DOHH2 (cell line): ENCODE measurements at regions not wholly inside any gene's neighbourhood (a gene's known extent, or its start where the extent isn't known, plus 50 kb on each side); places are given as distances from the start of the nearest gene placed in this dataset.

ENCODE experiments used
- H3F3A ChIP-seq: fragments of 200-600 bp; sonication (generic), shearing (Covaris generic); 2 replicates; pipeline ENCODE4 v1.6.0; 2016; ENCODE audit warnings: antibody characterized with exemption, mild to moderate bottlenecking; ENCODE audit not compliant: control insufficient read depth, insufficient read depth
- H3K27ac ChIP-seq: fragments of 200-600 bp; sonication (generic); 2 replicates; pipeline ENCODE4 v1.5.1; 2014; ENCODE audit warnings: low read depth, mild to moderate bottlenecking, low read length, moderate library complexity
- H3K27me3 ChIP-seq: fragments of 200-600 bp; sonication (generic); 2 replicates; pipeline ENCODE4 v1.6.1; 2014; ENCODE audit warnings: mild to moderate bottlenecking, low read length, mixed read lengths; ENCODE audit not compliant: control insufficient read depth
- H3K36me3 ChIP-seq: fragments of 200-600 bp; sonication (generic); 2 replicates; pipeline ENCODE4 v1.6.1; 2014; ENCODE audit warnings: mild to moderate bottlenecking, low read length, moderate library complexity, mixed read lengths; ENCODE audit not compliant: control insufficient read depth
- H3K4me1 ChIP-seq: fragments of 200-600 bp; sonication (generic); 2 replicates; pipeline ENCODE4 v1.6.1; 2014; ENCODE audit warnings: mild to moderate bottlenecking, low read length, mixed read lengths; ENCODE audit not compliant: control insufficient read depth
- H3K4me2 ChIP-seq: fragments of 200-600 bp; sonication (generic); 2 replicates; pipeline ENCODE4 v1.6.0; 2014; ENCODE audit warnings: mild to moderate bottlenecking, low read length, moderate library complexity
- H3K4me3 ChIP-seq: fragments of 200-600 bp; sonication (generic); 2 replicates; pipeline ENCODE4 v1.5.1; 2014; ENCODE audit warnings: mild to moderate bottlenecking, low read length, mixed read lengths
- H3K79me2 ChIP-seq: fragments of 200-600 bp; sonication (generic); 2 replicates; pipeline ENCODE4 v1.6.1; 2014; ENCODE audit warnings: mild to moderate bottlenecking, low read length, mixed read lengths; ENCODE audit not compliant: control insufficient read depth
- H3K9me2 ChIP-seq: fragments of 200-600 bp; sonication (generic); replicated peaks from 2 replicates; pipeline ENCODE4 v1.6.1; 2014; ENCODE audit warnings: mild to moderate bottlenecking, low read length, mixed read lengths; ENCODE audit not compliant: control insufficient read depth
- H3K9me3 ChIP-seq: fragments of 200-600 bp; sonication (generic); 2 replicates; pipeline ENCODE4 v1.6.1; 2014; ENCODE audit warnings: antibody characterized with exemption, low read length, mixed read lengths; ENCODE audit not compliant: control insufficient read depth, insufficient read depth
- H4K20me1 ChIP-seq: fragments of 200-600 bp; sonication (generic); 2 replicates; pipeline ENCODE4 v1.6.0; 2014; ENCODE audit warnings: low read depth, mild to moderate bottlenecking, antibody characterized with exemption, low read length, moderate library complexity; ENCODE audit not compliant: control insufficient read depth, insufficient read depth
- EZH2phosphoT487 ChIP-seq: fragments of 200-600 bp; sonication (generic); IDR thresholded peaks from 2 replicates; pipeline ENCODE4 v1.6.1; 2017; ENCODE audit warnings: borderline replicate concordance, mild to moderate bottlenecking, antibody characterized with exemption, low read length, moderate library complexity, mixed read lengths
- TF ChIP-seq, protein P1 (sequence below): fragments of 200-600 bp; sonication (generic); IDR thresholded peaks from one replicate; pipeline ENCODE4 v1.5.1; 2014; ENCODE audit warnings: antibody characterized with exemption, mild to moderate bottlenecking, low read depth, low read length; ENCODE audit not compliant: poor library complexity, severe bottlenecking

DNA sequence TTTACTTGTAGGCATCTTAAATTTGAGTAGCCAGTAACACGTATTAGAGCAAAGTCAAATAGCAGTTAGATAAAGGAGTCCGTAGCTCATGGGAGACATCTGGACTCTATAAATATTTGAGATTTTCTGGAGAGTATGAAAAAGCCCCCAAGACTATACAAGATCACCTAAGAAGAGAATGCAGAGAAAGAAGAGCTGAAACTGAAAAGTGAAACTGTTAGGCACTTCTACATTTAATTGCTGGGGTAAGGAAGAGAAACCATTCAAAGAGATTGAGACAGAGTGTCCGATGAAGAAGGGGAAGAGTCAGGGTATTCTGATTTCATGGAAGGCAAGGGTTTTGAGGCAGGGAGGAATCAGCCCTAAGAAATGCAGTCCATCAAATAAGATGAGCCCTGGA, 2372.1 kb downstream of the MAT2B start:
- Histone ChIP-seq H3K4me2 (no peak overlapping the region), H3K4me1 (no peaks in the 10 kb centered on the region), H3K4me3 (no peak overlapping the region), H3K36me3 (no peaks in the 10 kb centered on the region), H4K20me1 (no peaks in the 10 kb centered on the region), H3K9me2 (no peaks in the 10 kb centered on the region), H3K27ac (no peak overlapping the region), H3F3A (no peaks in the 10 kb centered on the region), H3K9me3 (no peaks in the 10 kb centered on the region), H3K79me2 (no peaks in the 10 kb centered on the region), H3K27me3 (no peaks in the 10 kb centered on the region)
- TF ChIP-seq EZH2phosphoT487, result no peak
- TF ChIP-seq, protein P1, sequence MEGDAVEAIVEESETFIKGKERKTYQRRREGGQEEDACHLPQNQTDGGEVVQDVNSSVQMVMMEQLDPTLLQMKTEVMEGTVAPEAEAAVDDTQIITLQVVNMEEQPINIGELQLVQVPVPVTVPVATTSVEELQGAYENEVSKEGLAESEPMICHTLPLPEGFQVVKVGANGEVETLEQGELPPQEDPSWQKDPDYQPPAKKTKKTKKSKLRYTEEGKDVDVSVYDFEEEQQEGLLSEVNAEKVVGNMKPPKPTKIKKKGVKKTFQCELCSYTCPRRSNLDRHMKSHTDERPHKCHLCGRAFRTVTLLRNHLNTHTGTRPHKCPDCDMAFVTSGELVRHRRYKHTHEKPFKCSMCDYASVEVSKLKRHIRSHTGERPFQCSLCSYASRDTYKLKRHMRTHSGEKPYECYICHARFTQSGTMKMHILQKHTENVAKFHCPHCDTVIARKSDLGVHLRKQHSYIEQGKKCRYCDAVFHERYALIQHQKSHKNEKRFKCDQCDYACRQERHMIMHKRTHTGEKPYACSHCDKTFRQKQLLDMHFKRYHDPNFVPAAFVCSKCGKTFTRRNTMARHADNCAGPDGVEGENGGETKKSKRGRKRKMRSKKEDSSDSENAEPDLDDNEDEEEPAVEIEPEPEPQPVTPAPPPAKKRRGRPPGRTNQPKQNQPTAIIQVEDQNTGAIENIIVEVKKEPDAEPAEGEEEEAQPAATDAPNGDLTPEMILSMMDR, result no peak

DNA sequence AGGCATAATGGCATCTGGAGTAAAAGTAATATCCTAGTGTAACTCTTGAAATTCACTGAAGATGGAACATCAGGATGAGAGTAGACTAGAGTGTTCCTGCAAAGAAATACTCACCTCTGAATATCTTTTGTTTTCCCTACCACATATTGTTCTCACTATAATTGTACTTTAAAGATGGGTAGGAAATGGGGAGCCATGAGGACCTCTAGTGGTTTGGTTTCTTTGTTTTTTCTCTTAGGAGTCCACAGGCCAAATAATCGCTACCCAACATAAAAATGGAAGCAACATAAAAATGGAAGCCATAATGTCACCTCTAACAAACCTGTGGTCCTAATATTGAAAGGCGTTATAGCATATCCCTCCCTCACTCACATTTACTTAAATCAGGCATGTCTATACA, 2375.8 kb downstream of the MAT2B start:
- H3K4me3 ChIP-seq, result no peak overlapping the region
- H3K4me2 ChIP-seq, result no peak overlapping the region
- no peaks in the 10 kb centered on the region for H3K4me1 ChIP-seq
- H4K20me1 ChIP-seq, result no peaks in the 10 kb centered on the region
- no peaks in the 10 kb centered on the region for H3K36me3 ChIP-seq
- H3K9me2 ChIP-seq, result no peaks in the 10 kb centered on the region
- H3K27me3 ChIP-seq, result no peaks in the 10 kb centered on the region
- no peaks in the 10 kb centered on the region for H3K9me3 ChIP-seq
- no peak overlapping the region for H3K27ac ChIP-seq
- no peaks in the 10 kb centered on the region for H3K79me2 ChIP-seq
- no peaks in the 10 kb centered on the region for H3F3A ChIP-seq
- no peak for TF ChIP-seq EZH2phosphoT487
- TF ChIP-seq, protein P1, result no peak

DNA sequence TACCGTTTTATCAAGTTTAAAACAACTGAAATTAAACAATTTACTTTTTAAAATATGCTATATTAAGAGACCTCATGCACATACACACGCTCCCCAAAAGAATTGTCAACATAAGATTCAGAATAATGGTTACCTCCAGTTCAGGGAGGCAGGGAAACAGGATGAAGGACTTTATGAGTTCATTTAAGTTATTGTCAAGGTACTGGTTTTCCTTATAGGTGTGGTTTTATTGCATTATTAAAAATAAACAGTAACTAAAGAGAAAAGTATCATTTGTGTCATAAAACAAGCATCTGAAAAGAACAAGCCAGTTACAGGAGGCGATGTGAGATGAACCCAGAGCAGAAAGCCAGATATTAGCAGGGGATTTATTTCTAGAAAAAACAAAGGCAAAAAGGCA, 2376.7 kb downstream of the MAT2B start:
- no peaks in the 10 kb centered on the region for H3K9me3 ChIP-seq
- no peaks in the 10 kb centered on the region for H3K27me3 ChIP-seq
- no peaks in the 10 kb centered on the region for H4K20me1 ChIP-seq
- H3K9me2 ChIP-seq, result no peaks in the 10 kb centered on the region
- no peaks in the 10 kb centered on the region for H3K4me1 ChIP-seq
- H3K4me2 ChIP-seq, result no peak overlapping the region
- H3F3A ChIP-seq, result no peaks in the 10 kb centered on the region
- TF ChIP-seq EZH2phosphoT487, result no peak
- TF ChIP-seq, protein P1, result no peak
- H3K36me3 ChIP-seq, result no peaks in the 10 kb centered on the region
- H3K27ac ChIP-seq, result no peak overlapping the region
- H3K4me3 ChIP-seq, result no peak overlapping the region
- no peaks in the 10 kb centered on the region for H3K79me2 ChIP-seq
